SK-N-MC (cell line): ENCODE measurements at regions not wholly inside any gene's neighbourhood (a gene's known extent, or its start where the extent isn't known, plus 50 kb on each side); places are given as distances from the start of the nearest gene placed in this dataset.

ENCODE experiments used
- EZH2 ChIP-seq: fragments of 200-600 bp; sonication (generic); IDR thresholded peaks from one replicate; pipeline ENCODE4 v1.6.1; 2017; ENCODE audit warnings: antibody characterized with exemption
- FOXP2 ChIP-seq: optimal IDR thresholded peaks from 2 replicates; pipeline ENCODE3; 2011; ENCODE audit warnings: mild to moderate bottlenecking, moderate library complexity; ENCODE audit not compliant: insufficient read depth; ENCODE audit errors: extremely low read length, control extremely low read depth

DNA sequence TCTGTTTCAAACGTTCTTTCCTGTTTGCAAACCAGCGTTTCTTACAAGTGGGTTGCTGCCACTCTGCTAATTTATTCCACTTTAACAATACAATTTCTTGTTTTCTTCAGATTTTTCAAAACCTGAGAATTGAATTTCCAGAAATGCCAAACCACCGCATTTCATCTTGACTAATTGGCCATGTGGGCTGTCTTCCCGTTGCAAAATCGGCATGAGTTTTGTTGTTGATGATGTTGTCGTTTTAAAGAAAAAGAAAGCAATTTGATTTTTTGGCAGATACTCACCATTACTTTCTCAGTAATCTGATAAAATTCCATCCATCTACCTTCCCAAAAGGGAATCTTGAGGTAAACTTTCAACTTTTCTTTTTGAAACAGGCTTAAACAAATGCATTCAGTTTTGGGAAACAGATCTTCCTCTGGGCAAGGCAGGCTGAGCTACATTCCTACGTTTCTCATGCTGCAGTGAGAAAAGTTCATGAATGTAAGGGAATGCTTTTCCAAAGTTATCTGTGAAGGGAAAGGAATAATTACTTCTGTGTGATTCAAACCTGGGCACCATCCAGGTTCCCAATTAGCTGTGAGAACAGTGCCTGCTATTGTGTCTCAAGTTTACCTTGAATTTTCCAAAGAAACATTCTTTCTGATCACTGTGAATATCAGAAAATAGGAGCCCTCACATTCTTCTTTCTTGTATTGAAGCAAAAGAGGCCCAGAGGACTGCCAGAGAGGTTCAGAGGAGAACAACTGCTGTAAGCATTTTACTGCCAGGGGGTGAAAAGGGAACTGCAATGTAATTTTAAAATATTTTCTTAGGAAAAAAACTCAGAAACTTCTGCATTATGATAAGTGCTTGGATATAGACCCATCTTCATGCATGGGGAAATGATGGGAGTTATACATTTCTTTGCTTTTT, 100.7 kb upstream of the TUT7 start:
- no peak for TF ChIP-seq EZH2
- no peak for TF ChIP-seq FOXP2
